SK-N-SH (cell line): ENCODE measurements at regions not wholly inside any gene's neighbourhood (a gene's known extent, or its start where the extent isn't known, plus 50 kb on each side); places are given as distances from the start of the nearest gene placed in this dataset.

Experiments used
- CHD2 ChIP-seq: fragments of 150-350 bp; IDR thresholded peaks from 2 replicates; pipeline ENCODE4 v1.6.1; 2018; ENCODE audit warnings: low read length; ENCODE audit not compliant: partially characterized antibody
- EP300 ChIP-seq, 2 experiments: IDR thresholded peaks; 2 replicates each; pipeline versions ENCODE4 v1.4.0 to v1.6.1; 2012; ENCODE audit warnings: borderline replicate concordance in 1 of 2, low read depth in 1 of 2, low read length in 1 of 2
- FOXJ3 ChIP-seq: sonication (generic); formaldehyde crosslinking; IDR thresholded peaks from 2 replicates; pipeline ENCODE4 v1.5.1; 2020; ENCODE audit warnings: mild to moderate bottlenecking, missing genetic modification reagents
- GABPA ChIP-seq: IDR thresholded peaks from 2 replicates; pipeline ENCODE4 v1.4.0; 2012; ENCODE audit warnings: low read depth, mild to moderate bottlenecking
- NRF1 ChIP-seq: IDR thresholded peaks from 2 replicates; pipeline ENCODE4 v1.6.1; 2012; ENCODE audit warnings: low read depth, mild to moderate bottlenecking, low read length
- RAD21 ChIP-seq: IDR thresholded peaks from 2 replicates; pipeline ENCODE4 v1.6.1; 2012; ENCODE audit warnings: mild to moderate bottlenecking, low read length
- TCF12 ChIP-seq: IDR thresholded peaks from 2 replicates; pipeline ENCODE4 v1.4.0; 2012
- TF ChIP-seq, protein P1 (sequence below): fragments of 200-600 bp; sonication (generic); IDR thresholded peaks from 2 replicates; pipeline ENCODE4 v1.6.1; 2017; ENCODE audit warnings: antibody characterized with exemption, mild to moderate bottlenecking, moderate library complexity
- TF ChIP-seq, protein P2 (sequence below): fragments of 150-350 bp; IDR thresholded peaks from 2 replicates; pipeline ENCODE4 v1.6.1; 2017; ENCODE audit warnings: antibody characterized with exemption, low read length, low read depth, borderline replicate concordance
- TF ChIP-seq, protein P3 (sequence below): IDR thresholded peaks from 2 replicates; pipeline ENCODE4 v1.6.1; 2012; ENCODE audit warnings: mild to moderate bottlenecking, low read depth, low read length, moderate library complexity

DNA sequence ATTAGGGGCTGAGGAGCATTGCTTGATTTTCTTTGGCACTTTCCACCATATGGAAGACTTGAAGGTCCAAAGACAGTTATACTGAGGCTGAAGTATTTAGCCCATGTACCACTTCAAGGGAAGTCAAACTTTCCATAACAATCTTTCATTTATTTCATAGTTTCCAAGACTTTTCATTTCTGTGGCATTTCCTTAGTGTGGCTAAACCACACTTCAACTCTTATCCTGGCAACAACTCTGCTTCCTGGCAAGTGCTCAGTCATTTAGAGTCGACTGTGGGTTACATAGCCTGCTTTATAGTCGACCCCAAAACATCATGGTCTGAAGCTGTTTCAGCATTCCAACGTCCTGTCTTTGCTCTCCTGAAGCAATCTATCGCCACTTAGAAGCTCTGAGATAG lies 343.0 kb upstream of the SEMA3D start:
- TF ChIP-seq, protein P1, sequence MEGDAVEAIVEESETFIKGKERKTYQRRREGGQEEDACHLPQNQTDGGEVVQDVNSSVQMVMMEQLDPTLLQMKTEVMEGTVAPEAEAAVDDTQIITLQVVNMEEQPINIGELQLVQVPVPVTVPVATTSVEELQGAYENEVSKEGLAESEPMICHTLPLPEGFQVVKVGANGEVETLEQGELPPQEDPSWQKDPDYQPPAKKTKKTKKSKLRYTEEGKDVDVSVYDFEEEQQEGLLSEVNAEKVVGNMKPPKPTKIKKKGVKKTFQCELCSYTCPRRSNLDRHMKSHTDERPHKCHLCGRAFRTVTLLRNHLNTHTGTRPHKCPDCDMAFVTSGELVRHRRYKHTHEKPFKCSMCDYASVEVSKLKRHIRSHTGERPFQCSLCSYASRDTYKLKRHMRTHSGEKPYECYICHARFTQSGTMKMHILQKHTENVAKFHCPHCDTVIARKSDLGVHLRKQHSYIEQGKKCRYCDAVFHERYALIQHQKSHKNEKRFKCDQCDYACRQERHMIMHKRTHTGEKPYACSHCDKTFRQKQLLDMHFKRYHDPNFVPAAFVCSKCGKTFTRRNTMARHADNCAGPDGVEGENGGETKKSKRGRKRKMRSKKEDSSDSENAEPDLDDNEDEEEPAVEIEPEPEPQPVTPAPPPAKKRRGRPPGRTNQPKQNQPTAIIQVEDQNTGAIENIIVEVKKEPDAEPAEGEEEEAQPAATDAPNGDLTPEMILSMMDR = no peak
- TF ChIP-seq NRF1 (no peak), CHD2 (no peak), FOXJ3 (CRISPR knock-in tag) (no peak), TCF12 (peak; percentile 70), EP300 (IDR thresholded peaks at IDR 0.05; ENCODE audit: borderline replicate concordance in 1 of 2, low read depth in 1 of 2, low read length in 1 of 2) (peak in 1 of 2 experiments; percentile 68; a peak in 1 of 4 replicates), RAD21 (no peak), GABPA (no peak)
- TF ChIP-seq, protein P2, sequence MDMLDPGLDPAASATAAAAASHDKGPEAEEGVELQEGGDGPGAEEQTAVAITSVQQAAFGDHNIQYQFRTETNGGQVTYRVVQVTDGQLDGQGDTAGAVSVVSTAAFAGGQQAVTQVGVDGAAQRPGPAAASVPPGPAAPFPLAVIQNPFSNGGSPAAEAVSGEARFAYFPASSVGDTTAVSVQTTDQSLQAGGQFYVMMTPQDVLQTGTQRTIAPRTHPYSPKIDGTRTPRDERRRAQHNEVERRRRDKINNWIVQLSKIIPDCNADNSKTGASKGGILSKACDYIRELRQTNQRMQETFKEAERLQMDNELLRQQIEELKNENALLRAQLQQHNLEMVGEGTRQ = no peak
- TF ChIP-seq, protein P3, sequence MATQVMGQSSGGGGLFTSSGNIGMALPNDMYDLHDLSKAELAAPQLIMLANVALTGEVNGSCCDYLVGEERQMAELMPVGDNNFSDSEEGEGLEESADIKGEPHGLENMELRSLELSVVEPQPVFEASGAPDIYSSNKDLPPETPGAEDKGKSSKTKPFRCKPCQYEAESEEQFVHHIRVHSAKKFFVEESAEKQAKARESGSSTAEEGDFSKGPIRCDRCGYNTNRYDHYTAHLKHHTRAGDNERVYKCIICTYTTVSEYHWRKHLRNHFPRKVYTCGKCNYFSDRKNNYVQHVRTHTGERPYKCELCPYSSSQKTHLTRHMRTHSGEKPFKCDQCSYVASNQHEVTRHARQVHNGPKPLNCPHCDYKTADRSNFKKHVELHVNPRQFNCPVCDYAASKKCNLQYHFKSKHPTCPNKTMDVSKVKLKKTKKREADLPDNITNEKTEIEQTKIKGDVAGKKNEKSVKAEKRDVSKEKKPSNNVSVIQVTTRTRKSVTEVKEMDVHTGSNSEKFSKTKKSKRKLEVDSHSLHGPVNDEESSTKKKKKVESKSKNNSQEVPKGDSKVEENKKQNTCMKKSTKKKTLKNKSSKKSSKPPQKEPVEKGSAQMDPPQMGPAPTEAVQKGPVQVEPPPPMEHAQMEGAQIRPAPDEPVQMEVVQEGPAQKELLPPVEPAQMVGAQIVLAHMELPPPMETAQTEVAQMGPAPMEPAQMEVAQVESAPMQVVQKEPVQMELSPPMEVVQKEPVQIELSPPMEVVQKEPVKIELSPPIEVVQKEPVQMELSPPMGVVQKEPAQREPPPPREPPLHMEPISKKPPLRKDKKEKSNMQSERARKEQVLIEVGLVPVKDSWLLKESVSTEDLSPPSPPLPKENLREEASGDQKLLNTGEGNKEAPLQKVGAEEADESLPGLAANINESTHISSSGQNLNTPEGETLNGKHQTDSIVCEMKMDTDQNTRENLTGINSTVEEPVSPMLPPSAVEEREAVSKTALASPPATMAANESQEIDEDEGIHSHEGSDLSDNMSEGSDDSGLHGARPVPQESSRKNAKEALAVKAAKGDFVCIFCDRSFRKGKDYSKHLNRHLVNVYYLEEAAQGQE = no peak
